HepG2 (cell line): ENCODE measurements at regions not wholly inside any gene's neighbourhood (a gene's known extent, or its start where the extent isn't known, plus 50 kb on each side); places are given as distances from the start of the nearest gene placed in this dataset.
"Not testable (repeated sequence)": the region's sequence is repeated elsewhere in the genome, so short reads cannot be mapped to it uniquely, and the experiment has no call there.

ENCODE experiments used
- CBFB ChIP-seq: sonication (generic); formaldehyde crosslinking; IDR thresholded peaks from 2 replicates; pipeline ENCODE4 v1.4.0; 2020; ENCODE audit warnings: missing genetic modification reagents
- GTF2F1 ChIP-seq: fragments of 150-350 bp; IDR thresholded peaks from 2 replicates; pipeline ENCODE4 v1.6.1; 2014; ENCODE audit warnings: low read length
- MIER3 ChIP-seq: IDR thresholded peaks from 2 replicates; pipeline ENCODE4 v1.6.1; 2016; ENCODE audit warnings: missing compliant biosample characterization, borderline replicate concordance
- NCOA1 ChIP-seq: sonication (generic); formaldehyde crosslinking; IDR thresholded peaks from 2 replicates; pipeline ENCODE4 v1.9.0; 2021; ENCODE audit warnings: missing genetic modification reagents
- NR3C1 ChIP-seq: sonication (generic); formaldehyde crosslinking; IDR thresholded peaks from 2 replicates; pipeline ENCODE4 v1.4.0; 2020; ENCODE audit warnings: missing genetic modification reagents
- POLR2A ChIP-seq, 2 experiments: IDR thresholded peaks; 2 replicates each; pipeline ENCODE4 v1.6.1; 2011; ENCODE audit warnings: low read depth in 2 of 2, low read length in 2 of 2, mild to moderate bottlenecking in 1 of 2, moderate library complexity in 1 of 2; ENCODE audit not compliant: insufficient read depth in 1 of 2
- RAD51 ChIP-seq: fragments of 450-650 bp; IDR thresholded peaks from 2 replicates; pipeline ENCODE4 v1.6.1; 2016; ENCODE audit warnings: borderline replicate concordance
- TCF12 ChIP-seq, 2 experiments: fragments of 450-650 bp in 1 of 2; sonication (generic) in 1 of 2; formaldehyde crosslinking in 1 of 2; IDR thresholded peaks; 2 replicates each; pipeline versions ENCODE4 v1.6.1 to v1.8.0; 2017 to 2022; ENCODE audit warnings: antibody characterized with exemption in 1 of 2, mild to moderate bottlenecking in 1 of 2, missing genetic modification reagents in 1 of 2, moderate library complexity in 1 of 2
- ZNF12 ChIP-seq: sonication (generic); formaldehyde crosslinking; IDR thresholded peaks from 2 replicates; pipeline ENCODE4 v1.5.0; 2020; ENCODE audit warnings: missing genetic modification reagents
- ZNF530 ChIP-seq: sonication (generic); formaldehyde crosslinking; IDR thresholded peaks from 2 replicates; pipeline ENCODE4 v1.5.0; 2020; ENCODE audit warnings: low read depth, mild to moderate bottlenecking, missing genetic modification reagents
- ZZZ3 ChIP-seq: sonication (generic); formaldehyde crosslinking; IDR thresholded peaks from 2 replicates; pipeline ENCODE4 v1.4.0; 2020; ENCODE audit warnings: missing genetic modification reagents, mild to moderate bottlenecking, borderline replicate concordance
- TF ChIP-seq, protein P1 (sequence below): sonication (generic); formaldehyde crosslinking; IDR thresholded peaks from 2 replicates; pipeline ENCODE4 v1.5.0; 2020; ENCODE audit warnings: mild to moderate bottlenecking, missing genetic modification reagents, moderate library complexity
- TF ChIP-seq, protein P2 (sequence below): sonication (generic); formaldehyde crosslinking; IDR thresholded peaks from 2 replicates; pipeline ENCODE4 v1.8.1; 2023; ENCODE audit warnings: mild to moderate bottlenecking, missing genetic modification reagents, borderline replicate concordance

GRCh38 chrX:92590726-92591298 lies 811.6 kb downstream of the PCDH11X start:
- not testable (repeated sequence) for TF ChIP-seq TCF12 (IDR thresholded peaks at IDR 0.05); TCF12 (CRISPR knock-in tag; IDR thresholded peaks at IDR 0.05); ZZZ3 (CRISPR knock-in tag); NCOA1 (CRISPR knock-in tag); POLR2A (IDR thresholded peaks at IDR 0.05; ENCODE audit: insufficient read depth in 1 of 2, low read depth in 2 of 2, low read length in 2 of 2); NR3C1 (CRISPR knock-in tag); ZNF530; RAD51; MIER3; GTF2F1; ZNF12; CBFB
- TF ChIP-seq, protein P1, sequence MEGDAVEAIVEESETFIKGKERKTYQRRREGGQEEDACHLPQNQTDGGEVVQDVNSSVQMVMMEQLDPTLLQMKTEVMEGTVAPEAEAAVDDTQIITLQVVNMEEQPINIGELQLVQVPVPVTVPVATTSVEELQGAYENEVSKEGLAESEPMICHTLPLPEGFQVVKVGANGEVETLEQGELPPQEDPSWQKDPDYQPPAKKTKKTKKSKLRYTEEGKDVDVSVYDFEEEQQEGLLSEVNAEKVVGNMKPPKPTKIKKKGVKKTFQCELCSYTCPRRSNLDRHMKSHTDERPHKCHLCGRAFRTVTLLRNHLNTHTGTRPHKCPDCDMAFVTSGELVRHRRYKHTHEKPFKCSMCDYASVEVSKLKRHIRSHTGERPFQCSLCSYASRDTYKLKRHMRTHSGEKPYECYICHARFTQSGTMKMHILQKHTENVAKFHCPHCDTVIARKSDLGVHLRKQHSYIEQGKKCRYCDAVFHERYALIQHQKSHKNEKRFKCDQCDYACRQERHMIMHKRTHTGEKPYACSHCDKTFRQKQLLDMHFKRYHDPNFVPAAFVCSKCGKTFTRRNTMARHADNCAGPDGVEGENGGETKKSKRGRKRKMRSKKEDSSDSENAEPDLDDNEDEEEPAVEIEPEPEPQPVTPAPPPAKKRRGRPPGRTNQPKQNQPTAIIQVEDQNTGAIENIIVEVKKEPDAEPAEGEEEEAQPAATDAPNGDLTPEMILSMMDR (CRISPR knock-in tag) = not testable (repeated sequence)
- TF ChIP-seq, protein P2, sequence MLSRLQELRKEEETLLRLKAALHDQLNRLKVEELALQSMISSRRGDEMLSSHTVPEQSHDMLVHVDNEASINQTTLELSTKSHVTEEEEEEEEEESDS (CRISPR knock-in tag) = not testable (repeated sequence)
